Osteocyte (in vitro differentiated cells): ENCODE measurements at regions not wholly inside any gene's neighbourhood (a gene's known extent, or its start where the extent isn't known, plus 50 kb on each side); places are given as distances from the start of the nearest gene placed in this dataset.

Experiments used
- DNase-seq: peaks from one replicate; pipeline ENCODE4 v3.0.0; 2021; ENCODE audit warnings: mixed read lengths; ENCODE audit not compliant: unreplicated experiment; ENCODE audit errors: extremely low spot score
- H3K27ac Mint-ChIP-seq: one replicate; pipeline ENCODE4 v1.8.0; 2021; ENCODE audit warnings: mild to moderate bottlenecking, mixed read lengths; ENCODE audit not compliant: unreplicated experiment
- H3K27me3 Mint-ChIP-seq: one replicate; pipeline ENCODE4 v1.8.0; 2021; ENCODE audit warnings: mixed read lengths; ENCODE audit not compliant: unreplicated experiment
- H3K36me3 Mint-ChIP-seq: one replicate; pipeline ENCODE4 v1.8.0; 2021; ENCODE audit warnings: mixed read lengths; ENCODE audit not compliant: unreplicated experiment
- H3K4me1 Mint-ChIP-seq: one replicate; pipeline ENCODE4 v1.8.0; 2021; ENCODE audit warnings: mixed read lengths; ENCODE audit not compliant: unreplicated experiment
- H3K4me3 Mint-ChIP-seq: one replicate; pipeline ENCODE4 v1.8.0; 2021; ENCODE audit warnings: mild to moderate bottlenecking, moderate library complexity, mixed read lengths; ENCODE audit not compliant: unreplicated experiment
- H3K9me3 Mint-ChIP-seq: one replicate; pipeline ENCODE4 v1.8.0; 2021; ENCODE audit warnings: mixed read lengths; ENCODE audit not compliant: unreplicated experiment
- CTCF ChIP-seq: fragments of 200-600 bp; sonication (generic); IDR thresholded peaks from 2 replicates; pipeline ENCODE4 v1.5.0; 2021; ENCODE audit warnings: antibody characterized with exemption, mild to moderate bottlenecking, moderate library complexity

- H3K4me1 Mint-ChIP-seq = no peaks in the 10 kb centered on the region
- no peak for DNase-seq
- H3K27me3 Mint-ChIP-seq = no peaks in the 10 kb centered on the region
- H3K36me3 Mint-ChIP-seq = no peaks in the 10 kb centered on the region
- no peaks in the 10 kb centered on the region for H3K9me3 Mint-ChIP-seq
- H3K4me3 Mint-ChIP-seq = no peak overlapping the region
- no peak overlapping the region for H3K27ac Mint-ChIP-seq
- TF ChIP-seq CTCF = no peak
Measured at GRCh38 chr4:111963158-111963700, 182.0 kb upstream of the FAM241A start.

- H3K9me3 Mint-ChIP-seq = peaks cover 8% of the 10 kb centered on the region
- H3K27ac Mint-ChIP-seq = no peak overlapping the region
- no peak overlapping the region for H3K4me3 Mint-ChIP-seq
- no peak for DNase-seq
- H3K4me1 Mint-ChIP-seq = no peaks in the 10 kb centered on the region
- H3K27me3 Mint-ChIP-seq = peaks cover 8% of the 10 kb centered on the region
- no peak for TF ChIP-seq CTCF
- no peaks in the 10 kb centered on the region for H3K36me3 Mint-ChIP-seq
Measured at GRCh38 chr4:111977419-111977965, 167.8 kb upstream of the FAM241A start.

- Mint-ChIP-seq H3K4me1 (no peaks in the 10 kb centered on the region), H3K4me3 (no peak overlapping the region), H3K36me3 (no peaks in the 10 kb centered on the region), H3K27ac (no peak overlapping the region), H3K9me3 (peaks cover 8% of the 10 kb centered on the region), H3K27me3 (peaks cover 8% of the 10 kb centered on the region)
- TF ChIP-seq CTCF = no peak
- DNase-seq = no peak
Measured at GRCh38 chr4:111979921-111980320, 165.3 kb upstream of the FAM241A start.

GRCh38 chr4:111982089-111982488, 163.2 kb upstream of the FAM241A start:
- Mint-ChIP-seq H3K9me3 (no peaks in the 10 kb centered on the region), H3K36me3 (no peaks in the 10 kb centered on the region), H3K27me3 (peaks cover 12% of the 10 kb centered on the region), H3K27ac (no peak overlapping the region), H3K4me1 (no peaks in the 10 kb centered on the region), H3K4me3 (no peak overlapping the region)
- no peak for TF ChIP-seq CTCF
- DNase-seq = no peak

GRCh38 chr4:111984169-111984819, 161.0 kb upstream of the FAM241A start:
- no peak for DNase-seq
- peaks cover 12% of the 10 kb centered on the region for H3K27me3 Mint-ChIP-seq
- H3K4me3 Mint-ChIP-seq = no peak overlapping the region
- no peaks in the 10 kb centered on the region for H3K9me3 Mint-ChIP-seq
- no peaks in the 10 kb centered on the region for H3K36me3 Mint-ChIP-seq
- no peaks in the 10 kb centered on the region for H3K4me1 Mint-ChIP-seq
- no peak overlapping the region for H3K27ac Mint-ChIP-seq
- TF ChIP-seq CTCF = no peak
